OCI-LY3 (cell line): ENCODE measurements at regions not wholly inside any gene's neighbourhood (a gene's known extent, or its start where the extent isn't known, plus 50 kb on each side); places are given as distances from the start of the nearest gene placed in this dataset.

Source experiments
- CTCF ChIP-seq: fragments of 200-600, 300-600 bp; sonication (generic); IDR thresholded peaks from 2 replicates; pipeline ENCODE4 v1.5.1; 2014; ENCODE audit warnings: antibody characterized with exemption, low read length, low read depth
- EZH2phosphoT487 ChIP-seq: fragments of 200-600 bp; shearing (Covaris generic); IDR thresholded peaks from 2 replicates; pipeline ENCODE4 v1.6.1; 2018; ENCODE audit warnings: antibody characterized with exemption, mixed run types, low read depth

- peak; percentile 84 for TF ChIP-seq CTCF
- TF ChIP-seq EZH2phosphoT487: no peak
Measured at GRCh38 chr4:17347445-17347844, 164.4 kb downstream of the QDPR start.
